ENCODE measurements at regions not wholly inside any gene's neighbourhood (a gene's known extent, or its start where the extent isn't known, plus 50 kb on each side); places are given as distances from the start of the nearest gene placed in this dataset.

DNA sequence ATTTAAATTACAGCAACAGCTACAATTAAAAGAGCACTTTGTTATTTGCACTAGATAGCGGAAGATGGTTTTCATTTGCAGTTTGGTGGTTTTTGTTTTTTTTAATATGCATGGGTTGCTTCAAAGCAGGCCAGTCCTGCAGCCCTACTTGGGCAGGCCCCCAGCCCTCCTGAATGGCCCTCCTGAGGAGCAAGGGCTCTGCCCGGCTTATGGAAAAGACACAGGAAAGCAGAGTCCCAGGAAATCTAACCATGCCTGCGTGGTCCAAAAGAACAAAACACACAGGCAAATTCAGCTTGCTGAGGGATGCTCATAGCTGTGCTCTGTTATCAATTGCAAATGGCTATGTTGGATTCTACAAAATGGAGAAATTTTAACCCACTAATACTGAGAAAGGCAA lies 371.1 kb upstream of the ARID1B start:
- intact Hi-C loops (cut with DNase I) = no loop called here
- no peaks in the 10 kb centered on the region for H3K36me3 ChIP-seq
- no peak for ATAC-seq
- H3K9me3 ChIP-seq = no peaks in the 10 kb centered on the region
- H3K4me1 ChIP-seq = no peaks in the 10 kb centered on the region
- no peaks in the 10 kb centered on the region for H3K27me3 ChIP-seq
- no peak for DNase-seq
- H3K4me3 ChIP-seq = no peak overlapping the region
- H3K27ac ChIP-seq = no peak overlapping the region
- TF ChIP-seq, protein P1, sequence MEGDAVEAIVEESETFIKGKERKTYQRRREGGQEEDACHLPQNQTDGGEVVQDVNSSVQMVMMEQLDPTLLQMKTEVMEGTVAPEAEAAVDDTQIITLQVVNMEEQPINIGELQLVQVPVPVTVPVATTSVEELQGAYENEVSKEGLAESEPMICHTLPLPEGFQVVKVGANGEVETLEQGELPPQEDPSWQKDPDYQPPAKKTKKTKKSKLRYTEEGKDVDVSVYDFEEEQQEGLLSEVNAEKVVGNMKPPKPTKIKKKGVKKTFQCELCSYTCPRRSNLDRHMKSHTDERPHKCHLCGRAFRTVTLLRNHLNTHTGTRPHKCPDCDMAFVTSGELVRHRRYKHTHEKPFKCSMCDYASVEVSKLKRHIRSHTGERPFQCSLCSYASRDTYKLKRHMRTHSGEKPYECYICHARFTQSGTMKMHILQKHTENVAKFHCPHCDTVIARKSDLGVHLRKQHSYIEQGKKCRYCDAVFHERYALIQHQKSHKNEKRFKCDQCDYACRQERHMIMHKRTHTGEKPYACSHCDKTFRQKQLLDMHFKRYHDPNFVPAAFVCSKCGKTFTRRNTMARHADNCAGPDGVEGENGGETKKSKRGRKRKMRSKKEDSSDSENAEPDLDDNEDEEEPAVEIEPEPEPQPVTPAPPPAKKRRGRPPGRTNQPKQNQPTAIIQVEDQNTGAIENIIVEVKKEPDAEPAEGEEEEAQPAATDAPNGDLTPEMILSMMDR (IDR thresholded peaks at IDR 0.05) = no peak
- TF ChIP-seq POLR2A (IDR thresholded peaks at IDR 0.05) = no peak
- 73% methylated on average over 2 of the region's 3 CpGs for WGBS (ENCODE audit: insufficient coverage, low coverage, low lambda C conversion rate, missing lambda C conversion rate)

DNA sequence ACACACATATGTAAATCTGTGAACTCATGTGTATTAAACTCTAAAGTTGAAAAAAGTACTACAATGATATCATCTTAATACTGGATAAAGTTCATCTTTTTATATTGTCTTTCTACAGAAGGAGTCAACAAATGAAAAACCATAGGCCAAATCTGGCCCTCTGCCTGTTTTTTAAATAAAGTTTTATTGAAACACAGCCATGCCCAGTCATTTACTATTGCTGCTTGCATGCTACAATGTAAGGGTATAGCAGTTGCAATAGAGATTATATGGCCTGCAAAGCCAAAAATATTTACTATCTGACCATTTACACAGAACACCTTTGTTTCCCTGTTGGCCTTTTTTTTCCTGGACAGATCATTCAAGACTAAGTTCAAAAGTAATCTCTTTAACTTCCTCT lies 374.6 kb upstream of the ARID1B start:
- H3K27ac ChIP-seq = no peak overlapping the region
- H3K36me3 ChIP-seq = no peaks in the 10 kb centered on the region
- no peak overlapping the region for H3K4me3 ChIP-seq
- TF ChIP-seq, protein P1 (IDR thresholded peaks at IDR 0.05) = no peak
- TF ChIP-seq POLR2A (IDR thresholded peaks at IDR 0.05) = no peak
- DNase-seq (no peak), ATAC-seq (no peak)
- H3K27me3 ChIP-seq = no peaks in the 10 kb centered on the region
- H3K4me1 ChIP-seq = peaks cover 0 to 10% (median 0%) of the 10 kb centered on the region in 4 donors
- intact Hi-C loops (cut with DNase I) = no loop called here
- no peaks in the 10 kb centered on the region for H3K9me3 ChIP-seq

DNA sequence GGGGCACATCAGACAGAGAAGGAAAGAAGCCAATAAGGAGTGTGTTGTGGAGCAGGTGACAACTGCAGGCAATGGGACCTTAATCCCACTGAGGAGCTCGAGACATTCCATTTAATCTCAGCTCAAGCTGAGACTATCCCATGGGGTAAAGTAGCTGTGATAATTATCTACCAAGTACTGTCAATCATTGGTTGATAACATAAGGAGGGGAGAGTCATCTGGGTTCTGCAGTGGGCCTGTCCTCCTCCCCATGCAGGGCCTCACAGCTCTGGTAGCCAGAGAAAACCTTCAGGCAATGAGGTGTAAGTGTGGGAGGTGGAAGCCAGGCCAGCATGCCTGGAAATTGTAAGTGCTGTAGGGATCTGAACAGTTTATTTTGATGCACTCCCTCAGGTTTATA lies 375.0 kb upstream of the ARID1B start:
- DNase-seq (no peak), ATAC-seq (no peak)
- no peaks in the 10 kb centered on the region for H3K9me3 ChIP-seq
- TF ChIP-seq POLR2A (IDR thresholded peaks at IDR 0.05) = no peak
- TF ChIP-seq, protein P1 (IDR thresholded peaks at IDR 0.05) = no peak
- peaks cover 0 to 10% (median 0%) of the 10 kb centered on the region in 4 donors for H3K4me1 ChIP-seq
- no peak overlapping the region for H3K4me3 ChIP-seq
- H3K27me3 ChIP-seq = no peaks in the 10 kb centered on the region
- H3K36me3 ChIP-seq = no peaks in the 10 kb centered on the region
- H3K27ac ChIP-seq = no peak overlapping the region
- intact Hi-C loops (cut with DNase I) = no loop called here
- 100% methylated on average over 1 of the region's 1 CpG for WGBS (ENCODE audit: insufficient coverage, low coverage, low lambda C conversion rate, missing lambda C conversion rate)

DNA sequence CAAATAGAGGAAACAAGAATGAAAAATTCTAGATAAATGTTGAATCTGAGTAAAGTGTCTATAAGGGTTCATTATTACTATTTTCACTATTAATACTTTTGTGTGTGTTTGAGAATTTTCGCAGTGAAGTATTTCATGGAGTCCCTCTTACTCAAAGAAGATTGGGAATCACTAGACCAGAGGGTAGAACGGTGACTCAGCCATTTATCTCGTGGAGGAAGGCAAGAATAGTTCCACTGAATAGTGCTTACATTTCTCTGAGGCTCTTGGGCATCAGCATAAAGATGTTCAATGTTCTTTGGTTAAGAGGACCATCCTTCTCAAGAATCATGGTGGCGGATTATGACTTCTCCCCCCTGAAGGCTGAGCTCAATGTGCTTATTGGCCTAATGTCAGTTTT lies 376.7 kb upstream of the ARID1B start:
- no peak for DNase-seq
- H3K4me1 ChIP-seq = peaks cover 0 to 10% (median 0%) of the 10 kb centered on the region in 4 donors
- no peak overlapping the region for H3K27ac ChIP-seq
- ATAC-seq = no peak
- intact Hi-C loops (cut with DNase I) = no loop called here
- no peaks in the 10 kb centered on the region for H3K36me3 ChIP-seq
- no peaks in the 10 kb centered on the region for H3K9me3 ChIP-seq
- TF ChIP-seq POLR2A (IDR thresholded peaks at IDR 0.05) = no peak
- TF ChIP-seq, protein P1 (IDR thresholded peaks at IDR 0.05) = no peak
- H3K4me3 ChIP-seq = no peak overlapping the region
- peaks cover 0 to 5% of the 10 kb centered on the region in 2 donors for H3K27me3 ChIP-seq
- 38% methylated on average over 3 of the region's 4 CpGs for WGBS (ENCODE audit: insufficient coverage, low coverage, low lambda C conversion rate, missing lambda C conversion rate)

DNA sequence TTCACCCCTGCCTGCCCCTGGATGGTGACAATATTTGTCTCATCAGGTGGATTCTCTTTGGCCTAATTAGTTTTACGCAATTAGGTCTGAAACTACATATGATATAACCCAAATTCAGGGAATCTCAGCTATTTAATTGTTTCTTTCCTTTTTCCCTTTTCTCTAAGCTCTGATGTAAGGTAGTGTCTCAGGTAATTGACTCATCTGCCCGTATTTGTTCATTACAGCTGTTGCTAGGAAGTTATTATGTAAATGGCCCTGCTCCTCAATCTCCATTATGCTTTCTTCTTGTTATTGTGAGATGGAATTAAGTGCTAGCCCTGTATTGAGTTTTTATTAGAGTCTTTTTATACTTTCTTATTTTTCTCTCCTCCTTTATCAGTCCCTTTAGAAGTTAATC lies 378.2 kb upstream of the ARID1B start:
- no peak for ATAC-seq
- intact Hi-C loops (cut with DNase I) = no loop called here
- no peak for TF ChIP-seq POLR2A (IDR thresholded peaks at IDR 0.05)
- TF ChIP-seq, protein P1 (IDR thresholded peaks at IDR 0.05) = no peak

More for the DNA sequence above, 378.2 kb upstream of the ARID1B start:
- no peak overlapping the region for H3K4me3 ChIP-seq
- no peaks in the 10 kb centered on the region for H3K36me3 ChIP-seq
- 78% methylated on average over 2 of the region's 2 CpGs for WGBS (ENCODE audit: insufficient coverage, low coverage, low lambda C conversion rate, missing lambda C conversion rate)
- no peak overlapping the region for H3K27ac ChIP-seq
- H3K27me3 ChIP-seq = peaks cover 0 to 5% of the 10 kb centered on the region in 2 donors
- H3K9me3 ChIP-seq = no peaks in the 10 kb centered on the region
- DNase-seq = no peak
- peaks cover 0 to 10% (median 0%) of the 10 kb centered on the region in 4 donors for H3K4me1 ChIP-seq
